ENCODE measurements at regions not wholly inside any gene's neighbourhood (a gene's known extent, or its start where the extent isn't known, plus 50 kb on each side); places are given as distances from the start of the nearest gene placed in this dataset.

DNA sequence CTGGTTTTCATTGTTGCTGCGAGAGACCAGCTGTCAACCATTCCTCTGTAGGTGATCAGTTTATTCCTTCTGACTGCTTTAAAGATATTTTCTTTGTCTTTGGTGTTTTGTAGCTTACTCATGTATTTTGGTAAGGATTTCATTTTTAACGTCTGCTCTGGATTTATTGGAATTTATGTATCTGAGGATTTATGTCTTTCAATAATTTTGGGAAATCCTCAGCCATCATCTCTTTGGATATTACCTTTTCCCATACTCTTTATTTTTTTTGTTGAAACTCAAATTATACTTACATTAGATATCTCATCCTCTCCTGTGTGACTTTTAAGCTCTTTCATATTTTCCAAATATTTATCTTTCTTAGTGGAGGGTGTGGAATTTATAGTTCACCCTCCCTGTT lies 62.7 kb upstream of the COL8A1 start:
- no peak for DNase-seq (ENCODE audit: extremely low spot score, unreplicated experiment)
- TF ChIP-seq CTCF (conservative IDR thresholded peaks at IDR 0.05): no peak
- Mint-ChIP-seq H3K27ac (no peak overlapping the region), H3K9me3 (no peaks in the 10 kb centered on the region), H3K36me3 (no peaks in the 10 kb centered on the region), H3K4me3 (no peak overlapping the region), H3K27me3 (peaks cover 4% of the 10 kb centered on the region), H3K4me1 (ENCODE audit: unreplicated experiment) (no peaks in the 10 kb centered on the region)

- Mint-ChIP-seq H3K9me3 (no peaks in the 10 kb centered on the region), H3K36me3 (no peaks in the 10 kb centered on the region), H3K27me3 (peaks cover 5% of the 10 kb centered on the region), H3K4me3 (no peak overlapping the region), H3K27ac (no peak overlapping the region), H3K4me1 (ENCODE audit: unreplicated experiment) (no peaks in the 10 kb centered on the region)
- DNase-seq (ENCODE audit: extremely low spot score, unreplicated experiment): no peak
- no peak for TF ChIP-seq CTCF (conservative IDR thresholded peaks at IDR 0.05)
These were observed 68.3 kb upstream of the COL8A1 start for GRCh38 chr3:99570061-99570460.

DNA sequence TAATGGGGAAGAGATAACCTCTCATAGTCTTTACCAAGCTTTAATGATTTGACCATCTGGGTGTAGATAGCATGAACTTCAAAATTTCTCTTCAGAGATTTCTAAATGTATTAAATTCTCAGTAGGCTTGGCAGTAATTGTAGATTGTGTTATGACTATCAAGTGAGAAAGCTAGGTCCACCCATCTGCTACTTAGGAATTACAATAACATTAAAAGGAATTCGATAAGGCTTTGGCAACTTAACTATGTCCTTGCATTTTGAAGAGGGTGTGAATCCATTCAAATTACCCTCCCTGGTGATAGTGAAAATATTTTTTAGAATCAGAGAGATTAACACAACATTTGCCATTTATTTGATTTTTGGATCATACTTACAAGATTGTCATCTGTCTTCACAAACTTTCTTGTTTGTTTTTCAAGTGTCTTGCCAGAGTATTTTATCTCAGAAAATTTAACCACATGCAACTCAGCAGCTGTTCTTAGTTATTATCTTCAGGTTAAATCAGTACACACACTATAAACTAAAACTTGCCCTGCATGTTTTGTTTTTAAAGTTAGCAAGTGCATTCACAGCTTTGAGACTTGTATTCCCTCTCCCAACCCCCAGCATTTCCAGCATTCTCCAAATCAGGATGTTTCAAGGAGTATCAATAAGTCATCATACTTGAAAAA lies 69.6 kb upstream of the COL8A1 start:
- TF ChIP-seq CTCF (conservative IDR thresholded peaks at IDR 0.05): no peak
- no peaks in the 10 kb centered on the region for H3K36me3 Mint-ChIP-seq
- no peak overlapping the region for H3K4me3 Mint-ChIP-seq
- no peaks in the 10 kb centered on the region for H3K4me1 Mint-ChIP-seq (ENCODE audit: unreplicated experiment)
- DNase-seq (ENCODE audit: extremely low spot score, unreplicated experiment): no peak
- H3K27me3 Mint-ChIP-seq: peaks cover 6% of the 10 kb centered on the region
- no peaks in the 10 kb centered on the region for H3K9me3 Mint-ChIP-seq
- no peak overlapping the region for H3K27ac Mint-ChIP-seq

DNA sequence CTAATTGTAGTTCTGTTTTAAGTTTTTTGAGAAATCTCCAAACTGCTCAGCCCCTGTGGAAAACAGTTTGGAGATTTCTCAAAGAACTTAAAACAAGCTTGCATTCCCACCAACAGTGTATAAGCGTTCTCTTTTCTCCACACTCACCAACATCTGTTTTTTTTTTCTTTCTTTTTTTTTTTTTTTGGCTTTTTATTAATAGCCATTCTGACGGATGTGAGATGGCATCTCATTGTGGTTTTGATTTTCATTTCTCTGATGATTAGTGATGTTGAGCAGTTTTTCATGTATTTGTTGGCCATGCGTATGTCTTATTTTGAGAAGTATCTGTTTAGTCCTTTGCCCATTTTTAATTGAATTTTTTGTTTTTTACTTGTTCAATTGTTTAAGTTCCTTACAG lies 73.1 kb upstream of the COL8A1 start:
- Mint-ChIP-seq H3K4me1 (ENCODE audit: unreplicated experiment) (no peaks in the 10 kb centered on the region), H3K4me3 (no peak overlapping the region), H3K9me3 (peaks cover 5% of the 10 kb centered on the region), H3K36me3 (no peaks in the 10 kb centered on the region), H3K27me3 (peaks cover 16% of the 10 kb centered on the region), H3K27ac (no peak overlapping the region)
- no peak for DNase-seq (ENCODE audit: extremely low spot score, unreplicated experiment)
- no peak for TF ChIP-seq CTCF (conservative IDR thresholded peaks at IDR 0.05)

GRCh38 chr3:99562990-99563607 lies 75.3 kb upstream of the COL8A1 start:
- H3K4me3 Mint-ChIP-seq: no peak overlapping the region
- peaks cover 5% of the 10 kb centered on the region for H3K9me3 Mint-ChIP-seq
- DNase-seq (ENCODE audit: extremely low spot score, unreplicated experiment): no peak
- no peaks in the 10 kb centered on the region for H3K4me1 Mint-ChIP-seq (ENCODE audit: unreplicated experiment)
- no peaks in the 10 kb centered on the region for H3K36me3 Mint-ChIP-seq
- H3K27me3 Mint-ChIP-seq: peaks cover 16% of the 10 kb centered on the region
- TF ChIP-seq CTCF (conservative IDR thresholded peaks at IDR 0.05): no peak
- H3K27ac Mint-ChIP-seq: no peak overlapping the region

Data from type B pancreatic cell (in vitro differentiated cells).